ENCODE measurements at regions not wholly inside any gene's neighbourhood (a gene's known extent, or its start where the extent isn't known, plus 50 kb on each side); places are given as distances from the start of the nearest gene placed in this dataset.

DNA sequence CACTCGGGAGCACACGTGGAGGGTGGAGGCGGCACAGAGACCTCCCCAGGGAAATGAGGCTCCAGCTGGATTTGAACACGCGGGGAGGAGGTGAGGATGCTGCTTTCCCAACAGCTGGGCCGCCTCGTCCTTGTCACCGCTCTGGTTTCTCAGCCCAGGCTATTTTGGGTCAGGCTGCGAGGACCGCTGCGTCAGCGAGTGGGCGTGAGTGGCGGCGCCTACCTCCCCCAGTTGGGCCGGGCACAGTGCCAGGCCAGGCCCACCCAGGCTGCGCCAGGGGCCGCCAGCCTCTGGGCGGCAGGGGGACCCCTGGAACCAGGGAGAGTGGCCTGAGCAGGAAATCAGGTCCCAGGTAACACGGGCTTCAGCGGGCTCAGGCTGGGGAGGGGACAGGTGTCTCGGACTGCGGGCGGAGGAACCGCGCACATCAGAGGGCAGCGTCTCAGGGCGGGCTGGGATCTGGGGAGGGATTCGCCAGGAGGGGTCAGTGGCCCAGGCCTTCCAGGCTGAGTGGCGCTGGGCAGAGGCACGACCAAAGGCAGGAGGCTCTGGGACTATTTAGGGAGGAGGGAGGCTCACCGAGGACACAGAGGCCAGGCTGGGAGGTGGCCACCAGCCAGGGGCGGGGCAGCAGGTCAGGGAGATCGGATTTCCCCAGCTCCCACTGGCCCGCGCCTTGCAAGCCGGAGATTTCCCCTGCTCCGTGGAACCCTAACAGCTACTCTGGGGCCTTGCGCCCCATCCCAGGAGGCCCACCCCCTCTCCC, 125.2 kb upstream of the RET start:
- DNase-seq (ENCODE audit: low read depth in 2 of 2) = no peak

DNA sequence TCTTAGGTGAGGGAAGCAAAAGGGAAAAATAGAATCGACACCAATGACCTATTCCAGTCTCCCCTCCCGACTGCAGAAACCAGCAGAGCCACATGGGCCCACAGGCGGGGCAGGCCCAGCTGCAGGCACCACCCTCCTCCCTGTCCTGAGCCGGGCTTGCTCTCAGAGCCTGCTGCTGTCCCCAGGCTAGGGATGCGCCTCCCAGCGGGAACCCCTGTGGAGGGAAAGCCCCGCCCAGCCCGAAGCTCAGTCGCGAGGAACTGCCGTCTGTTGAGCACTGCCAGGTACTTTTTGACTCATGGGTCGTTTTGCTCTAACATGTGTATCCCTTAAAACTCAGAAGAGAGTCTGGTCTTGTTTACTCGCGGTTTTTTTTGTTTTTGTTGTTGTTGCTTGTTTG, 124.5 kb upstream of the RET start:
- DNase-seq (ENCODE audit: low read depth in 2 of 2) = no peak

DNA sequence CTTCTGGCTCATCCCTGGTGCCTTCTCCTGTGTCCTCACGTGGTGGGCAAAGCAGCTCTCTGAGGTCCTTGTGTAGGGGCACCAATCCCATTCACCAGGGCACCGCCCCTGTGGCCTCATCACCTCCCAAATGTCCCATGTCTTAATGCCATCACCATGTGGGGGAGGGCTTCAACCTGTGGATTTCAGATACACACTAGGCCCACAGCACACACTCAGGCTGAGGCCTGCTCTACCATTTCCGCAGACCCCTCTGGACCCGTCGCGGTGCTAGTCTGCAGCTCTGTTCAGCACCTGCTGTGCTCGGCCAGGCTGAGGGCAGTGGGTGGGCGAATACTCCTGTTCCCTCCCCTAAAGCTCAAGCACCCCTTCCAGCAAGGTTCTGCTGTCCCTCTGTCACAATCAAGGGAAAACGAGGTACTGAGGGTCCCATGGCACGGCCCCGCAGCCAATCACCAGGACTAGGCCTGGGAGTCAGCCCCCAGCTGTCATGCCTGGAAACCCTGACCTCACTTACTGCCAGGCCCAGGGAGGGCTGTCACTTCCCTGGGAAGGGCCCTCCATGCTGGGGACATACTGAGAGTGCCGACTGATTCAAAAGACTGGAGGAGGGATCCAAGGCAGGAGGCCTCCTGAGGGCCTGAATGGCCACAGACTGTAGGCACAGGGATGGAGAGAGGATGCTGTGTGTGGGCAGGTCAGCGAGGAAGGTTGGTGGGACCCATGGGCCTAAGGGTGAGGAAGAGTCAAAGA, 123.8 kb upstream of the RET start:
- DNase-seq (ENCODE audit: low read depth in 2 of 2) = no peak

DNA sequence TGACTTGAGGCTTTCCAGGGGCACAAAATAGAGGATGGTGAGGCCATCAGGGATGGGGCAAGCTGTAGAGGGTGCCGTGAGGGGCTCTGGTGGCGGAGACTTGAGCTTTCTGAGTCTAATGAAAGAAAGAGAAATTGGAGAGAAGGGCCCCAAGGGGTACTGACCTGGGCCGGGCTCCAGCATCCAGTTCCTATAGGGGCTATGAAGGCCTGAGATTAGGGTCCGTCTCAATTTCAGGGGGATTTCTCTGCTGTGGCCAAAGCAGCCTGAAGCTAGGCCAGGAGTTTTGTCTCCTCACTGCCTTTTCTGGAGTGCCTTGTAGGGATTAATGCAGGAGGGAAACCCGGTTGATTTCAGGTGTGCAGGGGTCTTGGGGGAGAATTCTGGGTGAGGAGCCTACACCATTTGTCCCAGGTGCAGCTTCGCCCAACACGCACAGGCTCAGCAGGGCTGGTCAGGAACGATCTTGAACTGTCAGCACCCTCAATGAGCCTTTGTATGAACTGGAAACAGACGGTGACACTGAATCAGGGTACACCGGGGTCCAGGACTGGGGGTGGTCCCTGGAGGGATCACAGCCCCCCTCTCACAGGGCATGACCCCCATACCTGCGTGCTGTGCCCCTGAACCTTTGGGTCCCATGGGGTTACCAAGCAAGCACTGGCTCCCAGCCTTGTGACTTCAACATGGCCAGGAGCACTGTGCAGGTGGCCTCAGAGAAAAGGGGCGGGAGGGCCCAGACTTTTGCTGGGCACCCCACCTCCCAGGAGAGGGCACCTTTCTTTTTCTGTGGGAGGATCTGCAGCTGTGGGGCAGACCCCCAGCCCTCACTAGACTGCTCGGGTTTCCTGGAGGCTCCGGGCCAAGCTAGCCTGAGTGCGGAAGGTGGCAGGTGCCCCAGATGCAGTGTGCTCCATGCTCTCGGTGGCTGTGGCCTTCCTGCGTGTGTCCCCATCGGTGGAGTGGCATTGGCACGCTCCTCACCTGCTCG, 122.9 kb upstream of the RET start:
- no peak for DNase-seq (ENCODE audit: low read depth in 2 of 2)

DNA sequence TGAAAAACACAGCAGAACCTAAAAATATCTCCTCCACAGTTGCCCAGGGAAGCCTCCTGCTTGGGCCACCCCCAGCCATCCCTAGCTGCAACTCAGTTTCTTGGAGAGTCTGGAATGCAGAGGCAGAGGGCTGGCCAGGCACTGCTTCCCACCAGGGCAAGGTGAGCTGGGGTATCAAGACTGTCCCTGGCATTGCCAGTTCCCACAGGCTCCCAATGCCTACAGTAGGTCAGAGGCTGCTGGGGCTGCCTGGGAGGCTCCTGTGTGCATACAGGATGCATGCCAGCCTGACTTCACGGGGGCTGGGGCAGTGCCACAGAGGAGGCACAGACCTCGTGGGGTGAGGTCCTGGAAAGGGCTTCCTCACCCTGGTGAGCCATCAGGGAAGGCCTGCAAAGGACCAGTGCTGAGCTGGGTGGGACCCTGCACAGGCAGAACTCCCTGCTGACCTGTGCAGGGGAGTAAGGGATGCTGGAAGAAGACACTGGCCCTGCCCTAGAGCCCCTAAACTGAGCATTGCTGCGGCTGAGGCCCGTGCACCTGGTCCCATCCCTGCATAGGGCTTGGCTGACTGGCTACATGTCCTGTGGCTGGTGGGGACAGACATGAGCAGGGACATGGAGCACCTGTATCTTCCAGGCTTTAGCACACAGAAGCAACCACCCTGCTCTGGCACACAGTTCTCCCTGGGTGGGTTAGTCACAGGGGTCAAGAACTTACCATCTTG, 121.9 kb upstream of the RET start:
- DNase-seq (ENCODE audit: low read depth in 2 of 2) = no peak

DNA sequence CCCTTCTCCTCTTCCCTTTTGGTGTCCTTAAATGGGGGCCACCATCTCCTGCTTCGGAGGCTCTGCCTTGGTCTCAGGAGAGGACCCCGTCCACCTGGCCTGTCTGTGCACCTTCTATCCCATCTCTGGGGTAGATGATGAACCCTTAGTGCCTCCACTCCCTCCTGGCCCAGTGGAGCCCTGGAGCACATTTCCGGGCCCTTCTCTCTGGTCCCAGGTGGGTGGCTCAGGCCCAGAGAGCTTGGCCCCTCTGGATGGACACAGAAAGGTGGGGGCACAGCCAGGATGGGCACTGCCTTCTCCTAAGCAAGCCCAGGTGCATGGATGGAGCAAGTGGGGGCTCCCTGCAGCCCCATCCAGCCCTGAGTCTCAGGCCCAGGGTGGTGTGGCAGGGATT, 121.4 kb upstream of the RET start:
- DNase-seq (ENCODE audit: low read depth in 2 of 2) = no peak

DNA sequence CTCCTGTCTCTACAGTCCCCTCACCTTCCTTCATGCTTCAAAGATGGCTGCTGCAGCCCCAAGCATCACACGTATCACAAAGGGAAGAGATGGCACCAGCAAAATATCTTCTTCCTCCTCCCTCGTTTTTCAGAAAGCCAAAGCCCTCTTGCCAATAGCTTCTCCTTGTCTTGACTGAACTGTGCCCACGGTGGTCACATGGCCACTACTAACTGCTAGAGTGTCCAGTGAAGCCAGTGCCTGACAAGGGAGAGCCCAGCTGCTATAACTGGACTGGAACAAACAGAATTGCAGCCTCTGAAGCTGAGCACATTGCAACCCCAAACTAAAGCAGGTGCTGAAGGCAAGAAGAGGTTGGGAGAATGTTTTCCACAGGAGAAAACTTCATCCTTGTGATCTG, 120.8 kb upstream of the RET start:
- DNase-seq (ENCODE audit: low read depth in 2 of 2) = no peak

DNA sequence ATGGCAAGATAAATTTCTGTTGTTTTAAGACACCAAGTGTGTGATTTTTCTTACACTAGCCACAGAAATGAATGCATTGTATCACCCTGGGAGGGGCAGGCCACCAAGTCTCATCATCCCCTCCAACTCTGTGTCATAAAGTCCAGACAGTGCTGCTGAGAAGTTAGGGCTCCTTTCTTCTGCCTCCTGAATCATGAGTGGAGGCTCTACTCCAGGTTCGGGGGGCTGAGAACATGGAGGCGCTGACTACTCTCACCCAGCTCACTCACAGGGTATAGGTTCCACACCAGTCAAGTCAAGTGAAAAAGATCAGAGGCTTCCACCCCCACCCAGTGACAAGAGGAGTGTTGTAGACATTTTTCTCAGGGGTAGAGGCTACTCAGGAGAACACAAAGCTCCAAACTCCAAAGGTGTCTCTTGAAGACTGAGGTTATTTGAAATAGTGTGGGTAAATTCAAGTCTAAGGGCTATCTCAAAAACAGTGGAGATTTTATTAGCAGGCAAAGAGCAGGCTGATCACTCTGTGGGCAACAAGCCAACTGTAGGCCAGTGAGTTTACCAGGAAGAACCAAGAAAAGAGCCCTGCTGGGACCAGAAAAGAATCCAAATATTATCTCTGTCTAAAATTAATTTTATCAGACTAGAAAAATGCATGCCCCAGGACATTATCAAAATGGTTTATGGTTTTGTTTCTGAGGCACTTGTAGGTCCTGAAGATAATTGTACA, 118.6 kb upstream of the RET start:
- DNase-seq (ENCODE audit: low read depth in 2 of 2) = no peak

DNA sequence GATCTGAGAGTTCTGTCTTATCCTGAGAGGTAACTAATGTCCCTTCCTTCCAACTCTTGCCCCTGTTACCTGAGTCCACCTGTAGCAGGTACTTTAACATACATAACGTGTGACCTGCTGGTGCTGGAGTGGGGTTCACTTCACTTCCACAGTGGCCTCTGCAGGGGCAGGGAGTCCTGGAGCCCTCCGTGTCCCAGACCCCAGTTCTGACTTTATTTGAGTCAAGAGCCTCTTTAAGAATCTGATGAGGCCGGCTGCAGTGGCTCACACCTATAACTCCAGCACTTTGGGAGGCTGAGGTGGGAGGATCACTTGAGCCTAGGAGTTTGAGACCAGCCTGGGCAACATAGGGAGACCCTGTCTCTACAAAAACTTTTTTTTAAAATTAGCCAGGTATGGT, 117.0 kb upstream of the RET start:
- no peak for DNase-seq (ENCODE audit: low read depth in 2 of 2)

DNA sequence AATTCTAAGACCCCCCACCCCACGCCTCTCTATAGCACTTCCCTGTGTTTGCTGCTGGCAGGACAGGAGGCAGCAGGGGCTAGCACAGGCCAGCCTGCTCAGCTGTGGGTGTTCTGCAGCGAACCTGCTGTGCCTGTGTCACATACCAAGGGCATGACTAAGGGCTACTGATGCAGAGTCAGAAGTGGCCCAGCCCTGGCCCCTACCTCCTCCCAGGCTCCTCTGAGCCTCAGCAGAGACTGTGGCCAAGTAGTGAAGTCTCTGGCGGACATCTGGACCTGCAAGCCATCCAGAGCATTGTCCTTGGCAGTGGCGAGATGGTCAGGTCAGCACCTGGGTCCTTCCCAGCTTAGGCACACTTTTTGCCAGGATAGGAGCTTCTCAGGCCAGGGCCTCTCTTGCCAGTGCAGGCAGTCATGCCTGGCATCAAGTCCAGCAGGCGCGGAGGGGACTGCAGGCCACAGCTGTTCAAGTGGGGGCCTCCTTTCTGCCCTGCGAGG, 116.3 kb upstream of the RET start:
- no peak for DNase-seq (ENCODE audit: low read depth in 2 of 2)

DNA sequence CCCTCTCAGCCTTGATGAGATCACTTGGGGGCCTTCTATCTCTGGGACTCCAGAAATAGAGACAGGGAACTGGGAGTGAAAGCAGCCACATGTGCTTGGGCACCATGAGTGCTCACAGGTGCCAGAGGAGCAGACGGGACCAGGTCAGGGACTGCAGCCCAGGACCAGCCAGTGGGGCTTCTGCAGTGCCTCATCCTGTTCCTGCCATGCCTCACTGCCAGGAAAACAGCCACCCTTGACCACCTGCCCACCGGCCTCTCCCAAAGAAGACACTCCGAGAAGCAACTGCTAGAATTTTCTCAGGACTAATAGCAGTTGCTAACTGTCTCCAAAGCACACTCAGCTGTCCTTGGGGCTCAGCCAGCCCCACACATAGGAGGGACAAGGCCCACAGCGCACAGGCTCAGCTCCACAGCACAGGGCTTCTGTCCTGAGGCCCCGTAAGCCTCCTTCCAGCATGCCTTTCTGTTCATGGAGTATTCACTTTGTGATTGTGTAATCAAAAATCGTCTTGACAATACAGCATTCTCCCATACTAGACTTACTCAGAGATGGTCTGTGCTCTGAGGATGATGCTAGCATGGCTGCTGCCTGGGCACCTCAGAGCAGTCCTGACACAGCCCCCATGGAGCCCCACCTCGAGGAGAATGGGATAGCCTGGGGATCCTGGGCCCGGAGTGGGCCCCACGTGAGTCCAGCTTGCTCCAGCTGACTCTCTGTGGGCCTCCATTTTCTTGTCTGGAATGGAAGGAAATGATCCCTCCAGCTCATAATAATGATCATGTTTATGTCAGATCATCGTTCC, 115.7 kb upstream of the RET start:
- DNase-seq (ENCODE audit: low read depth in 2 of 2) = no peak

DNA sequence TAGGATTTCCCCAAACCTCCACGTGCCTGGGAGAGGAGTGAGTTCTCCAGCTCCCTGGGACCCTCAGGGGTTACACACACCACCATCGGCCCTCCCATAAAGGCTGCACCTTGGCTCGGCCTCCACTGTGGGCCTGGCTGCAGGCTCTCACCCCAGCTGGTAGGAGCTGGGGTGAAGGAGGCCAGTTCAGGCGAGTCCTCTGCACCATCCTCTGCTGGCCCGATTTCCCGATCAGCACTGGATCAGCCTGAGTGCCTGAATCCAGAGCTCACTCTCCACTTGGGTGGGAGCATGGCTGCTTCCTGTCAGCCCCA, 115.1 kb upstream of the RET start:
- DNase-seq (ENCODE audit: low read depth in 2 of 2) = no peak

DNA sequence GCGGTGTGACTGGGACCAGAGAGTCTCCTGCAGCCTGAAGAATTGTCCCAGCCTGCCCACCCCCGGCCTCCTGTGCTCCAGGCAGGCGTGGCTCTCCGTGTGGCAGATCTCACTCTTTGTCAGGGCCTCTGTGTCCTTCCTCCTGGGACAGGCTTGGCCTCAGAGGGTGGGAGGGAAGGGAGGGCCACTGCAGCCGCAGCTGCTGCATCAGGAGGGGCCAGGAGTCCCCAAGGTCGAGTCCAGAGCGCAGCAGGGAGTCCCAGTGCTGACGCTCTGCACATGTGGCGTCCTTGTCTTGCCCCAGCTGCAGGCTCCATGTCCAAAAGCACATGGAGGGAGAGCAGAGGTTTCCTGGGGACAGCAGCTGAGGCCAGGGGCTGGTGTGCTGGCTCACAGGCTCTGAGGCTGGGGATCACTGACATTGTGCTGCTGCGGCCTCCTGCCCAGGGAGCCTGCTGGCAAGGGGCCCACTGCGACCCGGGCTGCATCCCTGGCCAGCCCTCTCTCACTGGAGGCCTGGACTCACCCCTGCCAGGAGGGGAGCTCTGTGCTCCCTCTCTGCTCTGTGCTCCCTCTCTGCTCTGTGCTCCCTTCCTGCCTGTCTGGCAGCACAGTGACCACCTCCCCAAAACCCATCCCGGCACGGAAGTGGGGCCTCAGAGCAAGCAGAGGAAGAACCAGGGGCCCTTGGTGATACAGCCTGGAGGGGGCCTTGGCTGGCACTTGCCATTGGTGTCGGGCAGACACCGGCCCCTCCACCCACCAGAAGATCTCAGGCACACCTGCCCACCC, 114.6 kb upstream of the RET start:
- DNase-seq (ENCODE audit: low read depth in 2 of 2) = no peak

DNA sequence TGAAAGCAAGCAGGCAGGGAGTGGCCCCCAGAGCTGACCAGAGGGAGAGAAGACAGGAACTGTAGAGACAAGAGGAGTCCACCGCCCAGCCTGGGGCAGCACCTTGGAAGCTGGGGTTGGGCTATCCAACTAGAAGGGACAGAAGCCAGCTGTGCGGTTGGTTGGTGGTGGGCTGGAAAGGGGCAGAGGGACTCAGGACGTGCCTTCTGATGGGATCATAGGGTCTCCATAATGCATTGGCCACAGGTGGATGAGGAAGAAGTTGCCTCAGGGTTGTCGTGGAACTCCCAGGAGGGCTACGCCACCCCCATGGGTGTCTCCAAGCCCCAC, 114.0 kb upstream of the RET start:
- DNase-seq (ENCODE audit: low read depth in 2 of 2) = no peak

DNA sequence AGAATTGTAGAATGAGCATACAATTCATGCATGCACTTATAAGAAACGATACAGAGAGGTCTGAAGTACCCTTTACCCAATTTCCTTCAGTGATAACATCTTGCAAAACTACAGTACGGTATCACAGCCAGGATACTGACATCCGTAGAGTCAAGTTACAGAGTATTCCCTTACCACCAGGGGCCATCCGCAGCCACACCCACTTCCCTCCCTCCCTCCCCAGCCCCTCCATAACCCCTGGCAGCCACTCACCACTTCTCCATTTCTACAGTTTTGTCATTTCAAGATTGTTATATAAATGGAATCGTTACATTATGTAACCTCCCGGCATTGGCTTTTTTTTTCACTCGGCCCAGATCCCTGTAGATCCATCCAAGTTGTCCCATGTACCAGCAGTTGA, 113.6 kb upstream of the RET start:
- no peak for DNase-seq (ENCODE audit: low read depth in 2 of 2)

DNA sequence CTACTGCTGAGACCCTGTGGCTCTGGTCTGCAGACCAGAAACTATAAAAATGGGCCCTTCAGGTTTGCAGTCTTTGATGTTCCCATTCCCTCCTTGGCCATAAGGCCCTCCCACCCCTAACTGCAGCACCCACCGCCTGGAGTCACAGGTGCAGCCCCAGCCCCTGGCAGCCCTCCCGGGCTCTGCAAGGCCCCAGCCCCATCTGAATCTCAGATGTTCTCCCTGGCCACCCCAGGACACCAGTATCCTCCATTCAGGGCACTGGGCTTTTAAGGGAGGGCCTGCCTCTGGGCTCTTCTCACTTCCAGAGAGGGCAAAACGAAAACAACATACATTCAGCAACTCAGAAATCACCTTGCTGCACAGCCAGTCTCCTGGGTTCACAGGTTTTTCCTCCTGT, 107.7 kb upstream of the RET start:
- DNase-seq (ENCODE audit: low read depth in 2 of 2) = no peak

DNA sequence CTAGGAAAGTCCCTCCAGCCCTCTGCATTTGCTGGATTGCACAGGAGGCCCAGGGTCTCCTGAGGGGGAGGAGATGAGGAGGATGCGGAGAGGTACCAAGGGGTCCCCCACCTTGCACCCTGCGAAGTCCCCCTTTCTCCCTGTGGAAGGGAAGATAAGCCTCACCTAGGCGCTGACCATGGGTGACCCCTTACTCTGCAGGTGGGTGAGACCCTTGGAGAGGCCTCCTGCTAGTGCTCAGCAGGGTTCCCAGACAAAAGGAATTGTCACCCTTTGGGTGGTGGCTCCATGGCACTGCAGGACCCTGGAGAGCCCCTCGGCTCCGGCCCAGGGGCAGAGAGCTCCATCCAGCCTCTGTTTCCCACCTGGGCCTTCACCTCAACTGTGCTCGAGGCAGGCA, 107.0 kb upstream of the RET start:
- DNase-seq (ENCODE audit: low read depth in 2 of 2) = no peak

DNA sequence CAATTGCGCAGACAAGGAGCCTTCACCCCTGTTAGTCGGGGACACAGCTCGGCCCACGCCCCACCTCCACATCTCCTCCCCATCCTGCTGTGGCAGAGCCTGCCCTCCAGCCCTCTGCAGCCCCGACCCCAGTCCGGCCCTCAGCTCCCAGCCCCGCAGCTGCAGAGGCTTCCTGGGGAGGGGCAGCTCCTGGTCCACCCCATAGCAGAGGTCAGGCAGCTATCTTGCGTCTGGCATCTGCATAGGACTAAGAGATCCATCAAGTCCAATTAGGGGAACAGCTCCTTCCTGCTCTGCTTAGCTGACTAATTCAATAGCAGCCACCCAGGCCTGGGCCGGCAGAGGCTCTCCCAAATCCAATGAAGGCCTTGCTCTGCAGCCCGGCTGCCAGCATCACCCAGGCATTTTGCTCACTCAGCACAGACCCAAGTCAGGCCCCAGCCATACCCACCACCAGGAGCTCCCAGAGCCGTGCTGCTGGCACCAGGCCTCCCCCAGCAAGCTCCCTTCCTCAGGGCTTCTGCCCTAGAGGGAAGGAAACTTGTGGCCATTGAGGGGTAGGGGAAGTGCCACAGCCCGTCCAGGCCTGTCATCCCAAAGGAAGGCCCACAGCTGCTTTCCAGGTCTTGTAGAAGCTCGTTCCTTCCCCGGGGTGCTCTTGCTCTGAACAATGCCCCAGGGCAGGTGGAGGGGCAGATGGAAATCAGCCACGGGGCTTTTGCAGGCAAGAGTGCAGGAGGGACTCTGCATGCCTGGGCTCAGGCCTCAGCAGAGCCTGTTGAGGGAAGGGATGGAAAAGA, 106.2 kb upstream of the RET start:
- DNase-seq (ENCODE audit: low read depth in 2 of 2) = no peak

DNA sequence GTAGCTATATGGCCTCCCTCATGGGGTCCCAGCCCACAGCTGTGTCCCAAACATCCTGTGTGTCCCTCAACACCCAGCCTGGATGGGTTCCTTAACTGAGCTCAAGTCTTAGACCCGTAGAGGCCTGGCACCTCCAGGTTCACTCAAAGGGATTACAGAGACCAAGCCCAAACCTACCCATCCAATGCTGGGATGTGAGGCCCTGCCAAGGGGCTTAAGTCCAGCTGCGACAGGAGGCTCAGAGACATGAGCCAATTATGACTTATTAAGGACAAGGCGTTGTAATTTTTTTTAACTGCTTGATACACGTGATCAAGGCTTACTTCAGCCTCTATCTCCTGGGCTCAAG, 105.6 kb upstream of the RET start:
- no peak for DNase-seq (ENCODE audit: low read depth in 2 of 2)
